ENCODE measurements at regions not wholly inside any gene's neighbourhood (a gene's known extent, or its start where the extent isn't known, plus 50 kb on each side); places are given as distances from the start of the nearest gene placed in this dataset.

DNA sequence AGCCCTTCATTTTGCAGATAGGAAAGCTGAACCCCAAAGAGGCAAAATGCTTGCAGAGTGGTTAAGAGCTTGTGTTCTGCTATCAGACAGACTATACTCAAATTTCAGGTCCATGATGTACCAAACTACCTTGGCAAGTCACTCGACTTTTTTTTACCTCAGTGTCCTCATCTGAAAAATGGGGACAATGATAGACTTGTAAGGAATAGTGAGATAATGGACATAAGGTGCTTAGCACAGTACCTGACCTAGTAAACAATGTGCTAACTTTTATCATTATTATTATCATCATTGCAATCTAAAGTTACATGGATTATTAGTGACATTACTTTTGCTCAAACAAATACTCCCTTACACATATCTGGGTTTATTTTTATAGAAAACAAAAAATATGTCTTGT lies 79.4 kb upstream of the ARID5B start (continued):
- TF ChIP-seq KDM4A (IDR thresholded peaks at IDR 0.05; ENCODE audit: low read depth, low read length, severe bottlenecking): no peak
- no peak for TF ChIP-seq JUN (IDR thresholded peaks at IDR 0.05; ENCODE audit: low read depth, low read length)
